ENCODE measurements at regions not wholly inside any gene's neighbourhood (a gene's known extent, or its start where the extent isn't known, plus 50 kb on each side); places are given as distances from the start of the nearest gene placed in this dataset.

- Histone ChIP-seq H3K36me3 (no peaks in the 10 kb centered on the region), H3K27ac (no peak overlapping the region), H3K4me1 (no peaks in the 10 kb centered on the region), H3K27me3 (no peaks in the 10 kb centered on the region), H3K9me3 (no peaks in the 10 kb centered on the region), H3K4me3 (replicated peaks in 1 of 3) (no peak overlapping the region)
- intact Hi-C loops (cut with DNase I), result no loop called here
- no peak for DNase-seq
- WGBS, 2 donors, result 54 to 80% methylated on average over 1 of the region's 1 CpG
- TF ChIP-seq CTCF (IDR thresholded peaks at IDR 0.05) (no peak), POLR2A (IDR thresholded peaks at IDR 0.05) (no peak)
Observed at GRCh38 chr5:22928821-22929482, 75.8 kb upstream of the CDH12 start.

- no peak for DNase-seq
- no peaks in the 10 kb centered on the region for H3K9me3 ChIP-seq
- intact Hi-C loops (cut with DNase I), result no loop called here
- no peaks in the 10 kb centered on the region for H3K4me1 ChIP-seq
- WGBS, 2 donors, result 50 to 51% methylated on average over 1 of the region's 1 CpG
- no peaks in the 10 kb centered on the region for H3K36me3 ChIP-seq
- H3K4me3 ChIP-seq (replicated peaks in 1 of 3), result no peak overlapping the region
- TF ChIP-seq CTCF (IDR thresholded peaks at IDR 0.05) (no peak), POLR2A (IDR thresholded peaks at IDR 0.05) (no peak)
- H3K27ac ChIP-seq, result no peak overlapping the region
- no peaks in the 10 kb centered on the region for H3K27me3 ChIP-seq
Observed at GRCh38 chr5:22926574-22926973, 73.4 kb upstream of the CDH12 start.

GRCh38 chr5:22918511-22918910, 65.4 kb upstream of the CDH12 start:
- no peak overlapping the region for H3K4me3 ChIP-seq (replicated peaks in 1 of 3)
- H3K27me3 ChIP-seq, result no peaks in the 10 kb centered on the region
- WGBS, 2 donors, result 67 to 72% methylated on average over 4 of the region's 4 CpGs
- H3K27ac ChIP-seq, result no peak overlapping the region
- DNase-seq, result no peak
- no peaks in the 10 kb centered on the region for H3K36me3 ChIP-seq
- H3K9me3 ChIP-seq, result no peaks in the 10 kb centered on the region
- H3K4me1 ChIP-seq, result no peaks in the 10 kb centered on the region
- intact Hi-C loops (cut with DNase I), result no loop called here
- TF ChIP-seq POLR2A (IDR thresholded peaks at IDR 0.05), result no peak

GRCh38 chr5:22916393-22916792, 63.2 kb upstream of the CDH12 start:
- Histone ChIP-seq H3K36me3 (no peaks in the 10 kb centered on the region), H3K27ac (no peak overlapping the region), H3K4me3 (replicated peaks in 1 of 3) (no peak overlapping the region), H3K9me3 (no peaks in the 10 kb centered on the region), H3K27me3 (no peaks in the 10 kb centered on the region), H3K4me1 (no peaks in the 10 kb centered on the region)
- no peak for DNase-seq
- no peak for TF ChIP-seq CTCF (IDR thresholded peaks at IDR 0.05)
- WGBS, 2 donors, result 62 to 72% methylated on average over 1 of the region's 1 CpG
- intact Hi-C loops (cut with DNase I), result no loop called here

- intact Hi-C loops (cut with DNase I), result no loop called here
- H3K9me3 ChIP-seq, result no peaks in the 10 kb centered on the region
- no peaks in the 10 kb centered on the region for H3K27me3 ChIP-seq
- H3K4me1 ChIP-seq, result no peaks in the 10 kb centered on the region
- TF ChIP-seq CTCF (IDR thresholded peaks at IDR 0.05) (no peak), POLR2A (IDR thresholded peaks at IDR 0.05) (no peak)
- DNase-seq, result no peak
- no peaks in the 10 kb centered on the region for H3K36me3 ChIP-seq
- no peak overlapping the region for H3K4me3 ChIP-seq (replicated peaks in 1 of 3)
- no peak overlapping the region for H3K27ac ChIP-seq
Observed at GRCh38 chr5:22911019-22911418, 57.9 kb upstream of the CDH12 start.

- intact Hi-C loops (cut with DNase I), result no loop called here
- H3K9me3 ChIP-seq, result no peaks in the 10 kb centered on the region
- DNase-seq, result no peak
- no peak overlapping the region for H3K27ac ChIP-seq
- TF ChIP-seq POLR2A (IDR thresholded peaks at IDR 0.05) (no peak), CTCF (IDR thresholded peaks at IDR 0.05) (no peak)
- no peaks in the 10 kb centered on the region for H3K27me3 ChIP-seq
- H3K4me3 ChIP-seq (replicated peaks in 1 of 3), result no peak overlapping the region
- no peaks in the 10 kb centered on the region for H3K36me3 ChIP-seq
- H3K4me1 ChIP-seq, result no peaks in the 10 kb centered on the region
- WGBS, 2 donors, result 63 to 71% methylated on average over 1 of the region's 1 CpG
Observed at GRCh38 chr5:22910523-22910922, 57.4 kb upstream of the CDH12 start.

Data from thyroid gland (tissue), 4 donors.